IMR-90 (cell line): ENCODE measurements at regions not wholly inside any gene's neighbourhood (a gene's known extent, or its start where the extent isn't known, plus 50 kb on each side); places are given as distances from the start of the nearest gene placed in this dataset.

ENCODE experiments used
- BHLHE40 ChIP-seq: fragments of 150-350 bp; IDR thresholded peaks from 2 replicates; pipeline ENCODE4 v1.6.1; 2016; ENCODE audit warnings: mild to moderate bottlenecking, low read depth, low read length
- CEBPB ChIP-seq: IDR thresholded peaks from 2 replicates; pipeline ENCODE4 v1.6.1; 2012; ENCODE audit warnings: low read depth, low read length, improper control_type of control experiment
- MXI1 ChIP-seq: IDR thresholded peaks from 2 replicates; pipeline ENCODE4 v1.6.1; 2012; ENCODE audit warnings: low read depth, mild to moderate bottlenecking, low read length, moderate library complexity, borderline replicate concordance
- POLR2A ChIP-seq: IDR thresholded peaks from 2 replicates; pipeline ENCODE4 v1.6.1; 2012; ENCODE audit warnings: mild to moderate bottlenecking, low read depth, low read length
- RAD21 ChIP-seq: IDR thresholded peaks from 2 replicates; pipeline ENCODE4 v1.6.1; 2012; ENCODE audit warnings: low read length, improper control_type of control experiment
- RCOR1 ChIP-seq: IDR thresholded peaks from 2 replicates; pipeline ENCODE4 v1.6.1; 2012; ENCODE audit warnings: mild to moderate bottlenecking, low read length, improper control_type of control experiment; ENCODE audit not compliant: insufficient replicate concordance
- TF ChIP-seq, protein P1 (sequence below): conservative IDR thresholded peaks from 2 replicates; pipeline ENCODE4 v1.5.1; 2012; ENCODE audit warnings: mild to moderate bottlenecking, low read depth, low read length, improper control_type of control experiment

DNA sequence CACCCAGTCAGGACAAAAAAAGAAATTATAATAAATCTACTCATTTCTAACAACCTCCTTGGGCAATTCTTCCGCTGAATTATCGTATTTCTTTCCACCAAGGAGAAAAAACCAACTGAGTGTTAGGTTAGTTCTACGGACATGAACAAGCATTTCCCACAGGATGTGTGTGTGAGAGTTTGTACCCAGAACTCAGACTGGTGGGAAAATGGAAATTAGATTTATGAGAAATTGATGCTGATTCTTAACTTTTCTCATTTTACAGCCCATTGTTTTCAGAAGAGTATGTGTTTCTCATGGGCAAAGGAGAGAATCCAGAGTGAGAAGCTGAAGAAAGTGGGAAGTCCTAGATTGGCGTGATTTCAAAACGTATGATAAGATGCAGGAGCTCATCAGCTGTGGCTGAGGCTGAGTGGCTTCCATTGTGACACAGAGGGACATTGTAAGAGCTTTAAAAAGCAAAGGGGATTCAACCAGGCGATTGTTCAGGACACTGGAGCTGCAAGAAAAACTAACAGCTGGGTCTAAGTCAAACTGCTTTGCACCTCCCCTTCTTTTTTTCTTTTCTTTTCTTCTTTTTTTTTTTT, 184.7 kb upstream of the ARGLU1 start:
- TF ChIP-seq, protein P1, sequence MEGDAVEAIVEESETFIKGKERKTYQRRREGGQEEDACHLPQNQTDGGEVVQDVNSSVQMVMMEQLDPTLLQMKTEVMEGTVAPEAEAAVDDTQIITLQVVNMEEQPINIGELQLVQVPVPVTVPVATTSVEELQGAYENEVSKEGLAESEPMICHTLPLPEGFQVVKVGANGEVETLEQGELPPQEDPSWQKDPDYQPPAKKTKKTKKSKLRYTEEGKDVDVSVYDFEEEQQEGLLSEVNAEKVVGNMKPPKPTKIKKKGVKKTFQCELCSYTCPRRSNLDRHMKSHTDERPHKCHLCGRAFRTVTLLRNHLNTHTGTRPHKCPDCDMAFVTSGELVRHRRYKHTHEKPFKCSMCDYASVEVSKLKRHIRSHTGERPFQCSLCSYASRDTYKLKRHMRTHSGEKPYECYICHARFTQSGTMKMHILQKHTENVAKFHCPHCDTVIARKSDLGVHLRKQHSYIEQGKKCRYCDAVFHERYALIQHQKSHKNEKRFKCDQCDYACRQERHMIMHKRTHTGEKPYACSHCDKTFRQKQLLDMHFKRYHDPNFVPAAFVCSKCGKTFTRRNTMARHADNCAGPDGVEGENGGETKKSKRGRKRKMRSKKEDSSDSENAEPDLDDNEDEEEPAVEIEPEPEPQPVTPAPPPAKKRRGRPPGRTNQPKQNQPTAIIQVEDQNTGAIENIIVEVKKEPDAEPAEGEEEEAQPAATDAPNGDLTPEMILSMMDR: no peak
- TF ChIP-seq RAD21 (no peak), CEBPB (no peak), MXI1 (no peak), POLR2A (no peak), RCOR1 (no peak), BHLHE40 (no peak)
